H9 (cell line): ENCODE measurements at regions not wholly inside any gene's neighbourhood (a gene's known extent, or its start where the extent isn't known, plus 50 kb on each side); places are given as distances from the start of the nearest gene placed in this dataset.

Experiments
- DNase-seq: peaks from one replicate; pipeline ENCODE4 v3.0.0-alpha.2; 2017
- H2AFZ ChIP-seq: one replicate; pipeline ENCODE4 v1.6.1; 2013; ENCODE audit warnings: mild to moderate bottlenecking, low read length, control low read depth, moderate library complexity
- H2AK5ac ChIP-seq: 2 replicates; pipeline ENCODE4 v1.6.1; 2013; ENCODE audit warnings: low read length, control low read depth, mixed read lengths; ENCODE audit not compliant: insufficient read length
- H2BK120ac ChIP-seq: one replicate; pipeline ENCODE4 v1.6.1; 2013; ENCODE audit warnings: low read depth, mild to moderate bottlenecking, low read length, control low read depth, inconsistent platforms; ENCODE audit not compliant: poor library complexity, severe bottlenecking
- H2BK12ac ChIP-seq: 2 replicates; pipeline ENCODE4 v1.6.1; 2013; ENCODE audit warnings: low read length, control low read depth, mixed read lengths, low read depth; ENCODE audit not compliant: insufficient read length
- H2BK15ac ChIP-seq: 2 replicates; pipeline ENCODE4 v1.6.1; 2013; ENCODE audit warnings: low read depth, low read length, control low read depth
- H2BK20ac ChIP-seq: one replicate; pipeline ENCODE4 v1.6.1; 2013; ENCODE audit warnings: low read depth, mild to moderate bottlenecking, low read length, control low read depth, inconsistent platforms; ENCODE audit not compliant: poor library complexity, severe bottlenecking
- H2BK5ac ChIP-seq: 2 replicates; pipeline ENCODE4 v1.6.1; 2013; ENCODE audit warnings: low read length, control low read depth, mixed read lengths; ENCODE audit not compliant: insufficient read length
- H3K14ac ChIP-seq: 2 replicates; pipeline ENCODE4 v1.6.1; 2013; ENCODE audit warnings: low read length, control low read depth; ENCODE audit not compliant: insufficient read depth
- H3K18ac ChIP-seq: 2 replicates; pipeline ENCODE4 v1.6.1; 2013; ENCODE audit warnings: low read depth, mild to moderate bottlenecking, mixed read lengths, low read length, control low read depth; ENCODE audit not compliant: insufficient read length
- H3K23ac ChIP-seq: 2 replicates; pipeline ENCODE4 v1.6.1; 2013; ENCODE audit warnings: low read length, control low read depth, mixed read lengths, low read depth; ENCODE audit not compliant: insufficient read length
- H3K23me2 ChIP-seq: 2 replicates; pipeline ENCODE4 v1.6.1; 2013; ENCODE audit warnings: low read depth, mild to moderate bottlenecking, mixed read lengths, low read length, control low read depth; ENCODE audit not compliant: insufficient read length, poor library complexity, severe bottlenecking
- H3K27ac ChIP-seq: 2 replicates; pipeline ENCODE4 v1.5.1; 2013; ENCODE audit warnings: low read length, control low read depth, mixed read lengths, low read depth; ENCODE audit not compliant: insufficient read length
- H3K27me3 ChIP-seq: 2 replicates; pipeline ENCODE4 v1.6.1; 2013; ENCODE audit warnings: low read length, control low read depth, inconsistent platforms; ENCODE audit not compliant: insufficient read depth
- H3K4ac ChIP-seq: 2 replicates; pipeline ENCODE4 v1.6.1; 2013; ENCODE audit warnings: low read depth, mild to moderate bottlenecking, control low read depth, inconsistent platforms, low read length, moderate library complexity
- H3K4me1 ChIP-seq: 2 replicates; pipeline ENCODE4 v1.6.1; 2013; ENCODE audit warnings: low read length, control low read depth, inconsistent platforms; ENCODE audit not compliant: insufficient read depth
- H3K4me2 ChIP-seq: 2 replicates; pipeline ENCODE4 v1.6.1; 2013; ENCODE audit warnings: low read length, control low read depth, mixed read lengths; ENCODE audit not compliant: insufficient read length, insufficient read depth
- H3K56ac ChIP-seq: 2 replicates; pipeline ENCODE4 v1.6.1; 2013; ENCODE audit warnings: low read depth, mild to moderate bottlenecking, mixed read lengths, low read length, control low read depth; ENCODE audit not compliant: insufficient read length
- H3K79me1 ChIP-seq: 2 replicates; pipeline ENCODE4 v1.6.1; 2013; ENCODE audit warnings: low read depth, mild to moderate bottlenecking, moderate library complexity, low read length, control low read depth, inconsistent platforms; ENCODE audit not compliant: insufficient read depth, poor library complexity, severe bottlenecking
- H3K79me2 ChIP-seq: 2 replicates; pipeline ENCODE4 v1.6.1; 2013; ENCODE audit warnings: low read length, control low read depth, inconsistent platforms; ENCODE audit not compliant: insufficient read depth
- H3K9ac ChIP-seq: 2 replicates; pipeline ENCODE4 v1.6.1; 2013; ENCODE audit warnings: low read length, control low read depth, mixed read lengths; ENCODE audit not compliant: insufficient read length; ENCODE audit errors: extremely low read depth
- H3K9me3 ChIP-seq: one replicate; pipeline ENCODE4 v1.6.1; 2013; ENCODE audit warnings: low read depth, low read length, inconsistent platforms; ENCODE audit not compliant: control insufficient read depth
- H3T11ph ChIP-seq: one replicate; pipeline ENCODE4 v1.6.1; 2013; ENCODE audit warnings: mild to moderate bottlenecking, low read length, control low read depth, inconsistent platforms
- H4K20me1 ChIP-seq: one replicate; pipeline ENCODE4 v1.6.1; 2013; ENCODE audit not compliant: control insufficient read depth, insufficient read length, insufficient read depth
- H4K5ac ChIP-seq: 2 replicates; pipeline ENCODE4 v1.6.1; 2013; ENCODE audit warnings: low read depth, mild to moderate bottlenecking, mixed read lengths, low read length, control low read depth; ENCODE audit not compliant: insufficient read length
- H4K8ac ChIP-seq: replicated peaks from 2 replicates; pipeline ENCODE4 v1.6.1; 2013; ENCODE audit warnings: low read length, control low read depth, mixed read lengths, low read depth; ENCODE audit not compliant: insufficient read length
- H4K91ac ChIP-seq: 2 replicates; pipeline ENCODE4 v1.6.1; 2013; ENCODE audit warnings: low read depth, mild to moderate bottlenecking, moderate library complexity, mixed read lengths, low read length, control low read depth; ENCODE audit not compliant: insufficient read length
- H3K27ac Mint-ChIP-seq, 3 experiments: 2 replicates in 2 of 3; 3 replicates in 1 of 3; pipeline ENCODE4 v1.8.0; 2020 to 2021; ENCODE audit warnings: mixed read lengths in 3 of 3, mild to moderate bottlenecking in 1 of 3, moderate library complexity in 1 of 3
- H3K27me3 Mint-ChIP-seq: 2 replicates; pipeline ENCODE4 v1.8.0; 2021; ENCODE audit warnings: low read depth, mild to moderate bottlenecking, moderate library complexity, mixed read lengths
- H3K36me3 Mint-ChIP-seq, 3 experiments: 2 replicates in 2 of 3; 3 replicates in 1 of 3; pipeline ENCODE4 v1.8.0; 2020 to 2021; ENCODE audit warnings: low read depth in 3 of 3, mixed read lengths in 3 of 3; ENCODE audit not compliant: insufficient read depth in 1 of 3
- H3K4me1 Mint-ChIP-seq, 2 experiments: 2 replicates each; pipeline ENCODE4 v1.8.0; 2020; ENCODE audit warnings: mixed read lengths in 2 of 2
- H3K4me3 Mint-ChIP-seq, 2 experiments: 2 replicates in 1 of 2; 3 replicates in 1 of 2; pipeline ENCODE4 v1.8.0; 2020 to 2021; ENCODE audit warnings: mild to moderate bottlenecking in 2 of 2, mixed read lengths in 2 of 2, moderate library complexity in 1 of 2
- H3K9me3 Mint-ChIP-seq, 2 experiments: 2 replicates in 1 of 2; 3 replicates in 1 of 2; pipeline ENCODE4 v1.8.0; 2020; ENCODE audit warnings: mild to moderate bottlenecking in 2 of 2, mixed read lengths in 2 of 2, moderate library complexity in 1 of 2
- WGBS: extraction: QIAGEN DNeasy Blood & Tissue Kit; methylation state at CpG from one replicate; pipeline ENCODE4 v1.1.7; 2013; ENCODE audit warnings: missing lambda C conversion rate, low lambda C conversion rate, mixed read lengths; ENCODE audit not compliant: insufficient read length; ENCODE audit errors: extremely low coverage; 5-methylcytosine and 5-hydroxymethylcytosine counted together
- TF ChIP-seq, protein P1 (sequence below): fragments of 200-600 bp; sonication (generic); conservative IDR thresholded peaks from 3 replicates; pipeline ENCODE4 v1.8.0; 2021; ENCODE audit warnings: antibody characterized with exemption, mild to moderate bottlenecking

DNA sequence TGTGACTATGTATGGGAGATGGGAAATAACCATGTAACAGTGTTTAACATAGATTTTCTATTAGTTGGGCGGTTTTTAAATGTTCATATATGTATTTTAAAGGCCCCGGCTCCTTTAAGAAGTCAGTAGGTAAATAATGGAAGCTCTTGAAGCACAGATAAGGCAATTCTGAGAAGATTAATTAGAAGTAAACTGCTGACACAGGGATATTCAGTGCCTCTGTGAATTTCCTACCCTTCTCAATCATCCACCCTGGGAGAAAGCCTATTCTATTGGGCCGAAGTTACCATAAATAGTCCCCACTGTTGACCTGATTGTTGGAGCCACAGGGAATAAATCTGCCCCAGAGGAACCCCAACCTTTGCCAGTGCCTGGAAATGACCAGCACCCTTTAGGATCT is 56.8 kb upstream of the SIX3 start:
- Histone ChIP-seq H2BK5ac (no peak overlapping the region), H2BK12ac (no peak overlapping the region), H3K27ac (no peak overlapping the region), H3K23me2 (no peaks in the 10 kb centered on the region), H3K79me2 (no peaks in the 10 kb centered on the region), H3K56ac (no peak overlapping the region), H3T11ph (no peak overlapping the region), H3K23ac (no peak overlapping the region), H2AFZ (no peak overlapping the region), H4K91ac (no peak overlapping the region), H3K27me3 (no peaks in the 10 kb centered on the region; the same call in 1 of the 2 replicates), H2BK20ac (no peak overlapping the region), H2BK120ac (no peak overlapping the region), H2AK5ac (no peak overlapping the region), H4K8ac (no peak overlapping the region), H4K5ac (no peak overlapping the region), H3K9me3 (no peaks in the 10 kb centered on the region), H3K4ac (no peak overlapping the region), H2BK15ac (no peak overlapping the region), H3K9ac (no peak overlapping the region), H3K4me2 (no peak overlapping the region), H3K14ac (no peak overlapping the region), H3K4me1 (peaks cover 8% of the 10 kb centered on the region), H4K20me1 (no peaks in the 10 kb centered on the region), H3K79me1 (no peaks in the 10 kb centered on the region), H3K18ac (no peak overlapping the region)
- DNase-seq: no peak
- H3K27ac Mint-ChIP-seq: no peak overlapping the region
- H3K9me3 Mint-ChIP-seq: no peaks in the 10 kb centered on the region
- H3K27me3 Mint-ChIP-seq: peaks cover 5% of the 10 kb centered on the region; the same call in 1 of the 2 replicates
- TF ChIP-seq, protein P1, sequence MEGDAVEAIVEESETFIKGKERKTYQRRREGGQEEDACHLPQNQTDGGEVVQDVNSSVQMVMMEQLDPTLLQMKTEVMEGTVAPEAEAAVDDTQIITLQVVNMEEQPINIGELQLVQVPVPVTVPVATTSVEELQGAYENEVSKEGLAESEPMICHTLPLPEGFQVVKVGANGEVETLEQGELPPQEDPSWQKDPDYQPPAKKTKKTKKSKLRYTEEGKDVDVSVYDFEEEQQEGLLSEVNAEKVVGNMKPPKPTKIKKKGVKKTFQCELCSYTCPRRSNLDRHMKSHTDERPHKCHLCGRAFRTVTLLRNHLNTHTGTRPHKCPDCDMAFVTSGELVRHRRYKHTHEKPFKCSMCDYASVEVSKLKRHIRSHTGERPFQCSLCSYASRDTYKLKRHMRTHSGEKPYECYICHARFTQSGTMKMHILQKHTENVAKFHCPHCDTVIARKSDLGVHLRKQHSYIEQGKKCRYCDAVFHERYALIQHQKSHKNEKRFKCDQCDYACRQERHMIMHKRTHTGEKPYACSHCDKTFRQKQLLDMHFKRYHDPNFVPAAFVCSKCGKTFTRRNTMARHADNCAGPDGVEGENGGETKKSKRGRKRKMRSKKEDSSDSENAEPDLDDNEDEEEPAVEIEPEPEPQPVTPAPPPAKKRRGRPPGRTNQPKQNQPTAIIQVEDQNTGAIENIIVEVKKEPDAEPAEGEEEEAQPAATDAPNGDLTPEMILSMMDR: no peak
- WGBS: no CpG with 5 or more reads among the region's 3 CpGs
- H3K4me3 Mint-ChIP-seq: no peak overlapping the region
- H3K36me3 Mint-ChIP-seq: no peaks in the 10 kb centered on the region; a peak in 1 of 7 replicates
- peaks cover 22 to 32% of the 10 kb centered on the region in 2 experiments for H3K4me1 Mint-ChIP-seq
